ENCODE measurements at regions not wholly inside any gene's neighbourhood (a gene's known extent, or its start where the extent isn't known, plus 50 kb on each side); places are given as distances from the start of the nearest gene placed in this dataset.

DNA sequence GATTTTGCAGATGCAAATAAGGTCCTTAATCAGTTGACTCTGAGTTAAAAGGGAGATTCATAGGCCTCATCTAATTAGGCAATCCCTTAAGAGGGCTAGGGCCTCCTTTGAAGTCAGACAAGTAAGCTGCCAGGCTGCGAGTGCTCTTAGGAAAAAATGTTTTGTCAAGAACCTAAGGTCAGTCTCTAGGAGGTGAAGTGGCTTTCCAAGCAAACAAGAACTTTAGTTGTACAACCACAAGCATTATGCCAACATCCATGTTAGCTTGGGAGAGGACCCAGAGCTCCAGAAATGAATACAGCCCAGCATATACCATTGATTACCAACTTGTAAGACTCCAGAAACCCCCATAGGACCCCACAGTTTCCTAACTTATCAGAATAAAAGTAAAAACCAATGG, 1366.2 kb downstream of the PLA2G4A start:
- DNase-seq (ENCODE audit: low spot score), result no peak

GRCh38 chr1:188218289-188218688, 1389.5 kb downstream of the PLA2G4A start:
- DNase-seq (ENCODE audit: low spot score), result no peak

DNA sequence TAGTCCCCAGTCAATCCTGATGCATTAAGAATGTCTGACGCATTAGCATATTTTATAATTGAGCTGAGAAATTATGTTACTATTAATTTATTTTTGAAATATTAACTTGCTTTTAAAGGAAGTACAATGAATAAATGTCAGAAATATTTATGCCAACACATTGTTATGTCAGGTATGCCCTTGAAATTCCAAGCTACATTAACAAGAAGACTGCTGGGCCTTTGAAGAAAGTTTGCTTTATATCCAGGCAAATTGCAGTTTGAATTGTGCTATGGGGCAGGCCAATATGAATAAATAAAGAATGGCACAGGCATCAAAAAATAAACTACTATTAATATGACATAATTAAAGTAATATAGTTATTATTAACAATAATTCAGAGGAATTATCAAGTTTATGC, 1391.3 kb downstream of the PLA2G4A start:
- no peak for DNase-seq (ENCODE audit: low spot score)

GRCh38 chr1:188224263-188224662, 1395.5 kb downstream of the PLA2G4A start:
- no peak for DNase-seq (ENCODE audit: low spot score)

- no peak for DNase-seq (ENCODE audit: low spot score)
These were observed 1397.2 kb downstream of the PLA2G4A start for GRCh38 chr1:188225975-188226374.

DNA sequence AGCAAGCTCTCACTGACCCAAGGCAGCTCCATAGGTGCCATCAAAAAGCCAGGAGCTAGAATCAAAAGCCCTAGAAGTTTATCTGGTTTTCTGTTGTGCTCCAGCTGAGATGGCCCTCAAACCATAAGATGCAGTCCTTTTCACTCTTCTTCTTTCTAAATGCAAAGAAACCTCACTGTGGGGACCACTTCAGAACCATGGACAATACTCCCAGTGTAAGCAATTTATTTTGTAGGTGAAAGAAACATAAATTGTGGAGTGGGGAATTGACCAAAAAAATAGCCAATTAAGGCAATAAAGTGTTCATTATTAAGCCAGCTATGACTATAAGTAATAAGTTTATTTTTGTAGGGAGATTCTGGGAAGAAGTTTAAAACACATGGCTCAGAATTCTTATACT, 1399.9 kb downstream of the PLA2G4A start:
- DNase-seq (ENCODE audit: low spot score), result no peak

GRCh38 chr1:188237573-188238348, 1409.0 kb downstream of the PLA2G4A start:
- DNase-seq (ENCODE audit: low spot score), result no peak

DNA sequence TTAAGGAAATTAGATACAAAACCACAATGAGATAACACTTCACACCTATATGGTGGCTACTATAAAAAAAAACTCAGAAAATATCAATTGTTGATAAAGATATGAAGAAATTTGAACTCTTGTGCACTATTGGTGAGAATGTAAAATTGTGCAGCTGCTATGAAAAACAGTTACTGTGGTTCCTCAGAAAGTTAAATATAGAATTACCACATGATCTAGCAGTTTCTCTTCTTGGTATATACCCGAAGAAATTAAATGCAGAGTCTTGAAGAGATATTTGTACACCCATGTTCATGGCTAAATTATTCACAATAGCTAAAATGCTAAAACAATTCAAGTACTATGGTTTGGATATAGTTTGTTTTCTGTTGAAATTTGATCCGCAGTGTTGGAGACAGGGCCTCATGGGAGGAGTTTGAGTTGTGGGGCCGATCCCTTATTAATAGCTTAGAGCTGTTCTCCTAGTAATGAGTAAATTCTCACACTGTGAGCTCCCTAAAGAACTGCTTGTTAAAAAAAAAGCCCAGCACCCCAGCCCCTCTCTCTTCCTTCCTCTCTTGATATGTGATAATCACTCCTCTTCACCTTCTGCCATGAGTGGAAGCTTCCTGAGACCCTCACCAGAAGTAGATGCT, 1412.1 kb downstream of the PLA2G4A start:
- no peak for DNase-seq (ENCODE audit: low spot score)

GRCh38 chr1:188241629-188242028, 1412.9 kb downstream of the PLA2G4A start:
- no peak for DNase-seq (ENCODE audit: low spot score)

DNA sequence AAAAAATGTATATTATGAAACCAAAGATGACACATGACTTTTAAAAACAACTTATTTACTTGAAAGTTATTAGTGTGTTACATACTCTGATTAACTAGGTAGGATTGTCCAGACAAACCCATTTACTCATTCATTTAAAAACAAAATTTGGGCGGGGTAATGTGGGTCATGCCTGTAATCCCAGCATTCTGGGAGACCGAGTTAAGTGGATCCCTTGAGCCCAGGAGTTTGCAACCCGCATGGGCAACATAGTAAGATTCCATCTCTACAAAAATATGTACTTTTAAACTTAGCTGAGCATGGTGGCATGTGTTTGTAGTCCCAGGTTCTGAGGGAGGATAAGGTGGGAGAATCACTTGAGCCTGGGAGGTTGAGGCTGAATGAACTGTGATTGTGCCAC, 1414.7 kb downstream of the PLA2G4A start:
- no peak for DNase-seq (ENCODE audit: low spot score)

- DNase-seq (ENCODE audit: low spot score), result no peak
These were observed 1415.9 kb downstream of the PLA2G4A start for GRCh38 chr1:188244681-188245080.

- DNase-seq (ENCODE audit: low spot score), result no peak
These were observed 1418.5 kb downstream of the PLA2G4A start for GRCh38 chr1:188247255-188247654.

- DNase-seq (ENCODE audit: low spot score), result no peak
These were observed 1421.1 kb downstream of the PLA2G4A start for GRCh38 chr1:188249811-188250210.

DNA sequence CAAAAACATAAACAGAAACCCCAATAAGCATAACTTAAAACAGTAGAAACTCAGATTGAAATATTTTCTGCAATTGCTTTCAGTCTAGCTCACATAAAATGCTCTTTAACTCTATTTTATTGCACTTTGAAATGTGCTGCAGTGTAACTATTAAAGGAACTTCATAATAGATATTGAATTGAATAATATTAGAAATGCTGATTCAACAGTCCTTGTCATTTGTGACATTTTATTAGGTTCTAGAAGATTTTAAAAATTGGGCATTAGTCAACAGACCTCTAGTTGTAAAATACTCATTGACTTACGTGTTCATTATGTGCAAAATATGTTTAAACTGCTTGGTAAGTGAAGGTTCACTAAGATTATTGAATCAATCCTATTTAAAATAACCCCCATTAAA, 1422.3 kb downstream of the PLA2G4A start:
- DNase-seq (ENCODE audit: low spot score), result no peak

DNA sequence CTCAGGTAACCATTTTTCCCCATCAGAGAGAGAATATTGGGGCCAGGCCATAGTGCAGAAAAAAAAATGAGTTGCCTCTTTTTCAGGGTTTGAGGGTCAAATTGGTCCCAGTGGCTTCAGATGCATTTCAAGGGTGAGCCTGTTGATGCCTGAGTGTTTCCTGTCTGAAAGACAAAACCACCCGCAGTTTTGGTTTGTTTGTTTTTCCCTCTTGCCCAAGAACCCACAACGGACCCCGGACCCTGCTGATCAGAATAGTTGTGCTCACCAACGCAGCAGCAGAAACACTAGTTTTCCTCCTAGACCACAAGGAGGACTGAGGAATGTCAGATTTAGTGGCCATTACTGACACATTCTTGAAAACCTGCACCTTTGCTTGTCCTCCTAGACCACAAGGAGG, 1433.1 kb downstream of the PLA2G4A start:
- no peak for DNase-seq (ENCODE audit: low spot score)

DNA sequence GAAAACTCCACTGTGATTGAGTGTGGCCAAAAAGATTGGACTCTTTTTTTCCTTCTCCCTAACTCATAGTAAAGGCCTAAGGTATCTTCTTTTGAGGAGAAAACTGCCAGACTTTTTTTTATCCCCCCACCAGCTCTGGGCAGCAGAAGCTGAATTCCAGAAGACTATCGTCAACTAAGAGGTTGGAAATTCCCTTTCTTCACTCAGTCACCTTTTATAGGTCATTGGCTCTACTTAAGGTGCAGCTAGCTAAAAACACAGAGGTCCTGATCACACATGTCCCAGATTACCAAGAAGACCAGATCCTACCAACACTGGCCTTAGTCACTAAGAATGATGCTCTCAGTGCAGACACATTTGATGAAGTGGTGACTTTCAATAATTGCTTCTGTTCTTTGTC, 1441.2 kb downstream of the PLA2G4A start:
- DNase-seq (ENCODE audit: low spot score), result no peak

GRCh38 chr1:188270497-188270896, 1441.7 kb downstream of the PLA2G4A start:
- DNase-seq (ENCODE audit: low spot score), result no peak

DNA sequence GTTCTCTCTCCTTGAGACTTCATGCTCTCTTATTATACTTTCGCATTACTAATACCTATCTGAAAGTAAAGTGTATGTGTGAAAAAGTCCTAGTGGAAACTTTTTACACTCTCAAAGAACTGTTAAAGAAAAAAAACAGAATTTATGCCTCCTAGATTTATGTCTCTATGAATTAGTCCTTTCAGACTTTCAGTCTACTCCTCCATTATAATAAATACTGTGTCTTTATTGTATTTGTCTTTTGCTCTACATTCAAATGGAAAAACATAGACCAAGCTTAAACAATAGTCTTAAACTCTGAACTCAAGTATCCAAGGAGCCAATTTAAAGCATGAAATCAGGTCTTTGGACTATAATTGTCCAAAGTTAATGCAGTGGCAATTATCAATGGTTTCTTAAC, 1449.0 kb downstream of the PLA2G4A start:
- no peak for DNase-seq (ENCODE audit: low spot score)

- no peak for DNase-seq (ENCODE audit: low spot score)
These were observed 1453.2 kb downstream of the PLA2G4A start for GRCh38 chr1:188281921-188282320.

DNA sequence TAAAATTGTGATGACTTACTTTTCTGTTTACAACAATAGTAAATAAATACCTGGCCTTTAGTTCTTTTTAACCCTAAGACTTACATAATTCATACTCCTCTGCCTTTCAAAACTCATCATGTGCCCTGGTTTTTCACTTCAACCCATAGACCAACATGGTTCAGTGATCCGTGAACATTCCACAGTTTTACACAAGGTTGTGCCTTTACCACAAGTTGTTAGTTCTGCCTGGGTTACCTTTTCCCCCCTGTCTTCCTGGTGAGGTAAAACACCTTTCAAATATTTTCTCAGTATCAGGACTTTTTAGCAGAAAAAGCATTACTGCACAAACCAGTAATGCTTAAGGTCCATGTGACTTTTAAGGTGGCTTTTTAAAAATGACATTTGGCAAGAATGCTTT, 1466.4 kb downstream of the PLA2G4A start:
- DNase-seq (ENCODE audit: low spot score), result peak; percentile 15

DNA sequence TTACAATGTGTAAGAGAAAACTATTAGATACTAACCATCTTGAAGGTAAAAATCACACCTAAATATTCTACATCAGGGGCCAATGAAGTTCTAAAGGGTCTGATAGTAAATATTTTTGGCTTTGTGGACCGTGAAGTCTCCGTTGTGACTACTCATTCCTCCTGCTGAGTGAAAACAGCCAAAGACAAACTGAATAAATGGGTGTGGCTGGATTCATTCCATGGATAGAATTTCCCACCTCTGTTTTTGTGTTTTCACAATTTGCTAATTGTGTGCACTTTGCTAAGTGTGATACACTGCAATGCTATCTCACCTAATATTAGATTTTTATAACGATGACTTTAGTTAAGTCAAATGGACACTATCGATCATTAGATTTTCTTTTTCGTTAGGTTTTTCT, 1474.0 kb downstream of the PLA2G4A start:
- DNase-seq (ENCODE audit: low spot score), result no peak

GRCh38 chr1:188314557-188315137, 1485.9 kb downstream of the PLA2G4A start:
- DNase-seq (ENCODE audit: low spot score), result no peak

- no peak for DNase-seq (ENCODE audit: low spot score)
These were observed 1489.1 kb downstream of the PLA2G4A start for GRCh38 chr1:188317894-188318293.

DNA sequence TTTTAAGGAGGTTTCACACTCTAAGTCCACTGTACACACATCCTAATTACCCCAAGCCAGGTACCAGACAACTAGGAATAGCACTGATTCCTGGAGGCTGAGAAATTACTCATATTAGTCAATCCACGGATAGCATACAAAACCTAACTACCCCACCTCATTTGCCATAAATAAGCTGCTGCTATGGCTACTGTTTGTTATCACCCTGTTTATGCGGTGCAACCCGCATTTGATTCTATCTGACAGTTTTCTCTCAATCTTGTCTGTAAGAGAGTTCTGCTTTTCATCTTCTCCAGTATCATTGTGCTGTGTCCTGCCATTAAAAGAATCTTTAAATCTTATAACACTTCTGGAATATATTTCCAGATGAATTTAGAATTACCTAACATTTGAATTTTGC, 1496.5 kb downstream of the PLA2G4A start:
- DNase-seq (ENCODE audit: low spot score), result no peak

Measured in iPS-NIHi11 (cell line).